Activated CD4-positive, alpha-beta T cell treated with anti-CD3 and anti-CD28 coated beads, Interleukin-10, Interleukin-2, amounts not matched to agents 100 ng/mL and 50 ng/mL, durations not matched to agents 16 hours and 8 hours (primary cell): ENCODE measurements at regions not wholly inside any gene's neighbourhood (a gene's known extent, or its start where the extent isn't known, plus 50 kb on each side); places are given as distances from the start of the nearest gene placed in this dataset.
"Not testable (repeated sequence)": the region's sequence is repeated elsewhere in the genome, so short reads cannot be mapped to it uniquely, and the experiment has no call there.

Source experiments
- DNase-seq: peaks from one replicate; pipeline ENCODE4 v3.0.0-alpha.2; 2020

- no peak for DNase-seq
These were observed 58.0 kb upstream of the DAAM1 start for GRCh38 chr14:59130462-59130861.

DNA sequence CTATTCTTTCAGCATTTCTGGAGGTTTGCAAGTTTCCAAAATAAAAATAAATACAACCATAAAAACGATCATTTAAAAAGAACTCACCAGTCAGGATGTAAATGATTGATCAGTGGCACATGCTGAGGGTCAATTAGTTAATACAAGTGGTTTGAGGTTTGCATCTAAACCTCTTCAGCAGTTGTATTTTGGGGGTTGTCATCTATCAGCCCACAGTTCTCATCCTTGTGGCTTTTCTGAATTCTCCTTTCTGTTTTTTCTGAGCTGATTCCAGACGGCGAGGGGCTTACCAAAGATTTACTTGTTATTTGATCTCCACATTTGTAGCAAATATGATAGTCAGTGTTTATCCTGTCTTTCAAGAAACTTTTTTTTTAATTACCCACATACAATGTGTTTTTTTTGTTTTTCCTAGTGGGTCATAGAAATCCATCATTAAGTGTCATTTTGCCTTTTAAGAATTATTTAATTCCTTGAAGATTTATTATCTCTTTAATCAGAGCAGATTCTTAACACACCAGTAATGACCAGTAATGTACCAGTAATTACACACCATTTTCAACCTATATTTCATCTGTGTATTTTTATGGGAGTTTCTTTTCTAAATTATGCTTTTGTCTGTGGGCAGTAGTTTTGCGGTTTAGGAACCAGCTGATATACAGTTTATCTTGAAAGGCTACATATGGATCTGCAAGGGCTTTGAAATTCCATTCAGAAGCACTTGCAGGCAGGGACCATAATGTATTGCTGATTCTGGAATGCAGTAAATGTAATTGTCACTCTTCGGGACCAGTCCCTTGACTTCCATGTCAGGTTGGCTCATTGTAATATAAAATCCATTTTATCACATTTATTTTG, 56.3 kb upstream of the DAAM1 start:
- no peak for DNase-seq

DNA sequence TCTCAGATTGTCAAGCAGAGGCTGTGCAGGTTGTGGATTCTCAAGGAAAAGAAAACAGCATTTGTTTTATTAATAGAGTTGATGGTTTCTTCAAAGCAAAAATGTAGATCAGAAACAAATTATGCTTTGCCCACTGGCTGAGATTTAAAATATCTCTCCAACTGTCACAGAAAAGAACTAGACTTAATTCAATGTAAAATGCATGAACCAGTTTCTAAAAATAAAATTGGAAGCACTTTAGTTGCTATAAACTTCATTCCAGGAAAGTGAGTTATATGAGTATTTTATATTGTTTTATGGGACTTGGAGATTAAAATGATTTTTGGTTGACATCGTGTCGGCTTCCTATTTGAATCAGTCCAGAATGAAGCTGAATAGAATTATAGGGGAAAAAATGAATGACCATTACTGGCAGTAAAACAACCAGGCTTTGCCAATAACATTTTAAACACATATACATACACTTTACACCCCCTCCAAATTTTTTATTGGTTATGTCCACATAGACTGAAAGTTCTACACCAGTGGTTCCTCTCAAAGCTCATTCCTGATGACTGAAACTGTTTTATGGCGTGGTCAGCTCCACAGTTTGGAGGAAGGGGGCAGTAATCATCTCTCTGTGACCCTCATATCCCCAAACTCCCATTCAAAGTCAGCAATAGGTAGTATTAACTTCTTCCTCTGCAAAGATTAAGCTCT, 55.5 kb upstream of the DAAM1 start:
- no peak for DNase-seq

- DNase-seq = no peak
These were observed 54.8 kb upstream of the DAAM1 start for GRCh38 chr14:59133709-59134108.

DNA sequence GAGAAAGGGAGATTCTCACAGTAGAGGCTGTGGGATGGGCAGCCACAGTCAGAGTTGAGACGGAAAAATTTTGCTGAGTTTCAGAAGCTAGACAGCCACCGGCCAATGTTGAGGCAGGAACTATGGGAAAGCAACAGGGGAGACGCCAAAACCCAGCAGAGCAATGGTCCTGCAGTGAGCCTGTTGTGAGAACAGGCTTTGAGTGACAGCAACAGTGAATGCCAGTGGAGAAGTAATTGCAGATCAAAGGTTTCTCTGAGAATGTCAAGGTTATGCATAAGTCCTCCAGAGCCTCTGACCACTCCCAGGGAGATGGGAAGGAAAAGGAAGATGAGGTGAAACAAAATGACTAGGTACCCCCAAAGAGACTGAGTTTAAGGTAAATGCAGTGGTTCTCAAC, 54.2 kb upstream of the DAAM1 start:
- DNase-seq = no peak

DNA sequence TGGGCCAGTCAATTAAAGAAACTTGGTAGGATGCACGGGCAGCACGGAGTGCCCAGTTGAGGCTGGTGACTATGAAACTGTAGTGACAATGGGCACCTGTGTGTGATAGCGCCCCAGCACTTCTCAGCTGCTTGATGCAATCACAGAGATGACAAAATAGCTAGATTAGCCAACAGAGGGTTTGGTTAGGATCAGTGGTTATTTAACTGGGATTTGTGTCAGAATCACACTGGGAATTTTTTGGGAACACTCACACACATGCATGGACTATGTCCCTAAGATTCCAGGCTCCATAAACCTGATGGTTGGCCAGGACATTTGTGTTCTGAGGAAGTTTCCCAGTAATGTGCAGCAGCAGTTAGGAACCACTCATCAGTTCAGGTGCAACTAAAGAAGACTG, 51.2 kb upstream of the DAAM1 start:
- no peak for DNase-seq

DNA sequence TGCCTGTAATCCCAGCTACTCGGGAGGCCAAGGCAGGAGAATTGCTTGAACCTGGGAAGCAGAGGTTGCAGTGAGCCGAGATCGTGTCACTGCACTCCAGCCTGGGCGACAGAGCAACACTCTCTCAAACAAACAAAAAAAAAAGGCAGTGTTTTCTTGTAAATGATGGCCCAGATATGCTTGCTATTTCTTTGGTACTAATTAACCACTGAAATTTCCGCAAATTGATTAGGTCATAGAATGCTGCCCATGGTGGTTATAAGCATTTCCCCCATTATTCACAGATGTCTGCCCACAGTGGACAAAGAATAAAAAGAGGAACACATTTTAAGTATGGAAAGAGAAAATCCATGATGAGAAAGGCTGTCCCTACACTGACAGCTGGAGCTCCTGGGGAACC, 49.9 kb upstream of the DAAM1 start:
- DNase-seq = not testable (repeated sequence)
